B cell (primary cell): ENCODE measurements at regions not wholly inside any gene's neighbourhood (a gene's known extent, or its start where the extent isn't known, plus 50 kb on each side); places are given as distances from the start of the nearest gene placed in this dataset.

ENCODE experiments used
- ATAC-seq: fragments of 200-7000 bp; cut with Tn5 transposase; one replicate; pipeline ENCODE4 v1.10.0; 2021; ENCODE audit warnings: low read depth, mild to moderate bottlenecking, moderate number of reproducible peaks, moderate library complexity
- CTCF ChIA-PET: fragments of 350-600 bp; sonication (Branson Sonifier 250); formaldehyde crosslinking; loops from one replicate; lab custom pipeline; 2021; ENCODE audit warnings: antibody characterized with exemption, inconsistent platforms; lab: Charles Lee
- POLR2A ChIA-PET: fragments of 350-600 bp; sonication (Branson Sonifier 250); formaldehyde crosslinking; loops from one replicate; lab custom pipeline; 2021; ENCODE audit warnings: antibody characterized with exemption; lab: Charles Lee
- DNase-seq: peaks from one replicate; pipeline ENCODE4 v3.0.0; 2013
- H2AFZ ChIP-seq: 2 replicates; pipeline ENCODE4 v1.6.1; 2012; ENCODE audit warnings: mild to moderate bottlenecking, low read depth, low read length; ENCODE audit not compliant: insufficient read depth, poor library complexity, severe bottlenecking
- H3K27ac ChIP-seq, 2 donors: 1 replicate in 1 of 2; 2 replicates in 1 of 2; pipeline ENCODE4 v1.5.1; 2012 to 2013; ENCODE audit warnings: low read length in 2 of 2, mild to moderate bottlenecking in 2 of 2, moderate library complexity in 1 of 2
- H3K27me3 ChIP-seq, 4 experiments: fragments of 200-600 bp in 1 of 4; sonication (generic) in 1 of 4; replicated peaks in 1 of 4; 1 replicate in 2 of 4; 2 replicates in 2 of 4; pipeline versions ENCODE4 v1.6.1 to v1.7.0; 2013 to 2016; ENCODE audit warnings: low read length in 3 of 4, mild to moderate bottlenecking in 2 of 4, mixed read lengths in 1 of 4, moderate library complexity in 1 of 4; ENCODE audit not compliant: insufficient read depth in 4 of 4, control insufficient read depth in 3 of 4; ENCODE audit errors: control extremely low read depth in 1 of 4
- H3K36me3 ChIP-seq, 2 experiments: replicated peaks in 1 of 2; 1 replicate in 1 of 2; 2 replicates in 1 of 2; pipeline versions ENCODE4 v1.6.1 to v1.7.1; 2013; ENCODE audit warnings: low read length in 1 of 2; ENCODE audit not compliant: insufficient read depth in 2 of 2, control insufficient read depth in 1 of 2; ENCODE audit errors: control extremely low read depth in 1 of 2, extremely low read depth in 1 of 2
- H3K4me1 ChIP-seq, 2 donors: fragments of 200-600 bp in 1 of 2; sonication (generic) in 1 of 2; 1 replicate in 1 of 2; 2 replicates in 1 of 2; pipeline versions ENCODE4 v1.5.1 to v1.6.1; 2013 to 2017; ENCODE audit warnings: low read length in 2 of 2; ENCODE audit not compliant: control insufficient read depth in 2 of 2, insufficient read depth in 2 of 2
- H3K4me2 ChIP-seq: replicated peaks from 2 replicates; pipeline ENCODE3; 2012; ENCODE audit warnings: mild to moderate bottlenecking, low read depth, low read length; ENCODE audit not compliant: poor library complexity, severe bottlenecking
- H3K4me3 ChIP-seq, 5 experiments: fragments of 200-600 bp in 1 of 5; sonication (generic) in 1 of 5; 1 replicate in 3 of 5; 2 replicates in 2 of 5; pipeline versions ENCODE4 v1.5.1 to v1.7.0; 2011 to 2016; ENCODE audit warnings: low read length in 4 of 5, mild to moderate bottlenecking in 4 of 5, low read depth in 2 of 5, control low read depth in 1 of 5, moderate library complexity in 1 of 5; ENCODE audit not compliant: insufficient read depth in 1 of 5; ENCODE audit errors: control extremely low read depth in 1 of 5, extremely low read depth in 1 of 5
- H3K79me2 ChIP-seq: fragments of 200-600 bp; sonication (generic); one replicate; pipeline ENCODE4 v1.6.0; 2016; ENCODE audit warnings: low read length; ENCODE audit not compliant: control insufficient read depth, insufficient read depth
- H3K9ac ChIP-seq: fragments of 200-600 bp; sonication (generic); 2 replicates; pipeline ENCODE4 v1.6.1; 2017; ENCODE audit warnings: mild to moderate bottlenecking, low read length, moderate library complexity
- H3K9me3 ChIP-seq, 3 donors: one replicate each; pipeline versions ENCODE4 v1.6.1 to v1.7.1; 2013; ENCODE audit warnings: low read length in 2 of 3; ENCODE audit not compliant: control insufficient read depth in 2 of 3, insufficient read depth in 1 of 3; ENCODE audit errors: control extremely low read depth in 1 of 3
- H4K20me1 ChIP-seq: 2 replicates; pipeline ENCODE4 v1.6.0; 2012; ENCODE audit warnings: mild to moderate bottlenecking, low read length; ENCODE audit not compliant: insufficient read depth, control insufficient read depth, poor library complexity, severe bottlenecking
- H3K27ac Mint-ChIP-seq: one replicate; pipeline ENCODE4 v1.8.0; 2021; ENCODE audit warnings: mixed read lengths
- H3K27me3 Mint-ChIP-seq: one replicate; pipeline ENCODE4 v1.8.0; 2021; ENCODE audit warnings: mixed read lengths
- H3K4me1 Mint-ChIP-seq: one replicate; pipeline ENCODE4 v1.8.0; 2021; ENCODE audit warnings: mixed read lengths
- H3K4me3 Mint-ChIP-seq: one replicate; pipeline ENCODE4 v1.8.0; 2021; ENCODE audit warnings: mixed read lengths
- H3K9me3 Mint-ChIP-seq: one replicate; pipeline ENCODE4 v1.8.0; 2022; ENCODE audit warnings: mixed read lengths; ENCODE audit not compliant: insufficient read depth
- EZH2 ChIP-seq: IDR thresholded peaks from 2 replicates; pipeline ENCODE4 v1.6.1; 2012; ENCODE audit warnings: borderline replicate concordance, low read depth, mild to moderate bottlenecking, moderate library complexity, low read length; ENCODE audit not compliant: insufficient read depth, poor library complexity, severe bottlenecking
- WGBS: methylation state at CpG from one replicate; pipeline ENCODE4 v1.1.5; 2013; ENCODE audit warnings: missing lambda C conversion rate; ENCODE audit not compliant: insufficient coverage; 5-methylcytosine and 5-hydroxymethylcytosine counted together
- intact Hi-C: fragments of 100-400 bp; cut with micrococcal nuclease; formaldehyde crosslinking; loops from one replicate; pipeline ENCODE4 v1.10.0; 2022
- TF ChIP-seq, protein P1 (sequence below): fragments of 200-600 bp; IDR thresholded peaks from one replicate; pipeline ENCODE4 v1.8.0; 2022; ENCODE audit warnings: antibody characterized with exemption, mild to moderate bottlenecking

DNA sequence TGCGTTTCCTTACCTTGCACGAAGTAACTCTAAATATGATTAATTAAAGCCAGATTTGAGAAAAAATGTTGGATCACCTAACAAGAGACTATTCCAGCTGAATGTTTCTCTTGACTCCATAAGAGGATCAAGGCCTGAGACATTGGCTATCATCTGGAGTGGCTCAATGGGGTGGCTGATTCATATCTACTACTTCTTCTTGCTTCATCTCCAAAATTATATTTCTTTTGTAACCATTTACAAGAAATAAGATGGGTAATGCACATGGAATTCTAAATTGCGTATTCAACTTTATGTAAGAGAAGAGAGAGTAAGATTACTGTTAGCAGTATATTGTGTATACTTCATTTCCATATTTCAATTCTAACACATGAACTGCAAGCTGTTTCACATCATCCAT, 819.0 kb upstream of the EYS start:
- no peak overlapping the region for H3K27ac Mint-ChIP-seq
- no peak for DNase-seq
- WGBS: no CpG with 5 or more reads among the region's 3 CpGs
- POLR2A ChIA-PET: no interaction called here
- no peak overlapping the region for H3K4me2 ChIP-seq
- CTCF ChIA-PET: no interaction called here
- no peaks in the 10 kb centered on the region for H3K79me2 ChIP-seq
- H3K4me1 Mint-ChIP-seq: no peaks in the 10 kb centered on the region
- H3K9ac ChIP-seq: no peak overlapping the region
- no peak overlapping the region for H2AFZ ChIP-seq
- H3K9me3 ChIP-seq: no peaks in the 10 kb centered on the region
- intact Hi-C loops: no loop called here
- no peaks in the 10 kb centered on the region for H3K36me3 ChIP-seq
- peaks cover 4% of the 10 kb centered on the region for H3K9me3 Mint-ChIP-seq
- no peaks in the 10 kb centered on the region for H3K4me1 ChIP-seq
- no peaks in the 10 kb centered on the region for H3K27me3 Mint-ChIP-seq
- H3K27ac ChIP-seq: no peak overlapping the region
- no peak for TF ChIP-seq EZH2
- TF ChIP-seq, protein P1, sequence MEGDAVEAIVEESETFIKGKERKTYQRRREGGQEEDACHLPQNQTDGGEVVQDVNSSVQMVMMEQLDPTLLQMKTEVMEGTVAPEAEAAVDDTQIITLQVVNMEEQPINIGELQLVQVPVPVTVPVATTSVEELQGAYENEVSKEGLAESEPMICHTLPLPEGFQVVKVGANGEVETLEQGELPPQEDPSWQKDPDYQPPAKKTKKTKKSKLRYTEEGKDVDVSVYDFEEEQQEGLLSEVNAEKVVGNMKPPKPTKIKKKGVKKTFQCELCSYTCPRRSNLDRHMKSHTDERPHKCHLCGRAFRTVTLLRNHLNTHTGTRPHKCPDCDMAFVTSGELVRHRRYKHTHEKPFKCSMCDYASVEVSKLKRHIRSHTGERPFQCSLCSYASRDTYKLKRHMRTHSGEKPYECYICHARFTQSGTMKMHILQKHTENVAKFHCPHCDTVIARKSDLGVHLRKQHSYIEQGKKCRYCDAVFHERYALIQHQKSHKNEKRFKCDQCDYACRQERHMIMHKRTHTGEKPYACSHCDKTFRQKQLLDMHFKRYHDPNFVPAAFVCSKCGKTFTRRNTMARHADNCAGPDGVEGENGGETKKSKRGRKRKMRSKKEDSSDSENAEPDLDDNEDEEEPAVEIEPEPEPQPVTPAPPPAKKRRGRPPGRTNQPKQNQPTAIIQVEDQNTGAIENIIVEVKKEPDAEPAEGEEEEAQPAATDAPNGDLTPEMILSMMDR: no peak
- no peaks in the 10 kb centered on the region for H3K27me3 ChIP-seq
- no peaks in the 10 kb centered on the region for H4K20me1 ChIP-seq
- ATAC-seq: no peak
- no peak overlapping the region for H3K4me3 Mint-ChIP-seq
- no peak overlapping the region for H3K4me3 ChIP-seq

DNA sequence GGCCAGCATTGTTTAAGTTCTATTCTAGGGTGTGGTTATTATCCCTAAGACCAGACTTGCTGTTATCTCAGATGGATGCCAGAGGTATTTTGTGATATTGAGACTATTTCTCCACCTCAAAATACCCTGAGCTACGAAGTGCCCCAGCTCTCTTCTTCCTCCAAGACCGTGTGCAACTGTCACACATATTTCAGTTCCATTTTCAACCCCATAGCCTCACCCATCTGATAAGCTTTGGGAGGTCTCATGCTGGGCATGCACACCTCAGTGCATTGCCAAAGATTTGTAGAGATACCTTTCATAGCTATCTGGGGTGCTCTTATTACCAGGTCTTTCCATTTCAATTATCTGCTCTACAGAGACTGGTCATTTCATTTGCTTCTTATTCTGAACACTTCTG, 815.8 kb upstream of the EYS start:
- H3K27ac Mint-ChIP-seq: no peak overlapping the region
- no peaks in the 10 kb centered on the region for H3K4me1 Mint-ChIP-seq
- H3K4me3 ChIP-seq: no peak overlapping the region
- no peaks in the 10 kb centered on the region for H3K27me3 ChIP-seq
- peaks cover 4% of the 10 kb centered on the region for H3K9me3 Mint-ChIP-seq
- no peak overlapping the region for H3K27ac ChIP-seq
- no peaks in the 10 kb centered on the region for H3K9me3 ChIP-seq
- H3K79me2 ChIP-seq: no peaks in the 10 kb centered on the region
- no peaks in the 10 kb centered on the region for H3K27me3 Mint-ChIP-seq
- H4K20me1 ChIP-seq: no peaks in the 10 kb centered on the region
- CTCF ChIA-PET: no interaction called here
- no peaks in the 10 kb centered on the region for H3K4me1 ChIP-seq
- POLR2A ChIA-PET: no interaction called here
- H3K4me2 ChIP-seq: no peak overlapping the region
- intact Hi-C loops: no loop called here
- WGBS: 90% methylated on average over 2 of the region's 2 CpGs
- DNase-seq (no peak), ATAC-seq (no peak)
- H3K36me3 ChIP-seq: no peaks in the 10 kb centered on the region
- H2AFZ ChIP-seq: no peak overlapping the region
- no peak overlapping the region for H3K9ac ChIP-seq
- TF ChIP-seq, protein P1: no peak
- no peak for TF ChIP-seq EZH2
- no peak overlapping the region for H3K4me3 Mint-ChIP-seq
